RCC 7860 (cell line): ENCODE measurements at regions not wholly inside any gene's neighbourhood (a gene's known extent, or its start where the extent isn't known, plus 50 kb on each side); places are given as distances from the start of the nearest gene placed in this dataset.
"Not testable (repeated sequence)": the region's sequence is repeated elsewhere in the genome, so short reads cannot be mapped to it uniquely, and the experiment has no call there.

Source experiments
- DNase-seq: peaks from one replicate; pipeline ENCODE4 v3.0.0-alpha.2; 2015; ENCODE audit warnings: low spot score
- FAIRE-seq: peaks from 2 replicates; lab custom pipeline; 2012; peaks lifted over from hg19 to GRCh38; lab: Jason Lieb, UNC

DNA sequence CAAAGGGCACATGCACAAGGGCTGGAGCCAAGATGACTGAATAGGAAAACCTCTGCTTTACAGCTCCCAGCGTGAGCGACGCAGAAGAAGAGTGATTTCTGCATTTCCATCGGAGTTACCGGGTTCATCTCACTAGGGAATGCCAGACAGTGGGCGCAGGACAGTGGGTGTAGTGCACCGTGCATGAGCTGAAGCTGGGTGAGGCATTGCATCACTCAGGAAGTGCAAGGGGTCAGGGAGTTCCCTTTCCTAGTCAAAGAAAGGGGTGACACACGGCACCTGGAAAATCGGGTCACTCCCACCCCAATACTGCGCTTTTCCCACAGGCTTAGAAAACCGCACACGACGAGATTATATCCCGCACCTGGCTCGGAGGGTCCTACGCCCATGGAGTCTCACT, 64.5 kb upstream of the HTR1E start:
- not testable (repeated sequence) for FAIRE-seq, DNase-seq

DNA sequence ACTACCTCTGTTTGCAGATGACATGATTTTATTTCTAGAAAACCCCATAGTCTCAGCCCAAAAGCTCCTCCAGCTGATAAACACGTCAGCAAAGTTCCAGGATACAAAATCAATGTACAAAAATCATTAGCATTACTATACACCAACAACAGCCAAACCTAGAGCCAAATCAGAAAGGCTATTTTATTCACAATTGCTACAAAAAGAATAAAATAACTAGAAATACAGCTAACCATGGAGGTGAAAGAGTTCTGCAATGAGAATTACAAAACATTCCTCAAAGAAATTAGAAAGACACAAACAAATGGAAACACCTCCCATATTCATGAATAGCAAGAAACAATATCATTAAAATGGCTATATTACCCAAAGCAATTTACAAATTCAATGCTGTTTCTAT, 65.6 kb upstream of the HTR1E start:
- no peak for FAIRE-seq
- DNase-seq: no peak

DNA sequence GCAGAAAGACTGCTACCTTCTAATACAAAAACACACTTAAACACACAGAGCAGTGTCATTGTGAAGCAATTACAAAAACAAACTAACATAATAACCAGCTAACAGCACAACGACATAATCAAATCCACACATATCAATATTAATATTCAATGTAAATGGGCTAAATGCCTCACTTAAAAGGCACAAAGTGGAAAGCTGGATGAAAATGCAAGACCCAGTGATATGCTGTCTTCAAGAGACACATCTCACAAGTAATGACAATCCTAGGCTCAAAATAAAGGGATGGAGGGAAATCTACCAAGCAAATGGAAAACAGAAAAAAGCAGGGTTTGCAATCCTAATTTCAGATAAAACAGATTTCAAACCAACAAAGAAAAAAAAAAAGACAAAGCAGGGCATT, 67.8 kb upstream of the HTR1E start:
- no peak for DNase-seq
- no peak for FAIRE-seq

DNA sequence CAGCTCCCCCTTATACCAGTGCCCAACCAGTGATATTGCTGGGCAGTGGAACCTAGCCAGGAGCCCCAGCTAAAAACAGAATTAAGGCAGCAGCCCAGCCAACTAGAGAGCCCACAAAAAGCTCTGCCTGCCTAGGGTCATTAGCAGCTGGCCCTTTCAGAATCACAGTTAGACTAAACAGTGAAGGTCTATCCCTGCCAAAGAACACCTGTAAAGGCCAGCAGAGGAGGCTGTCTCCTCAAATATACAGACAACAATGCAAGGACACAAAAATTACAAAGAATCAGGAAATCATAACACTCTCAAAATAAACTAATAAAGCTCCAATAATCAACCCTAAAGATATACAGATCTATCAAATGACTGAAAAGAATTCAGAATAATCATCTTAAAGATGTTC, 77.8 kb upstream of the HTR1E start:
- no peak for FAIRE-seq
- DNase-seq: no peak

DNA sequence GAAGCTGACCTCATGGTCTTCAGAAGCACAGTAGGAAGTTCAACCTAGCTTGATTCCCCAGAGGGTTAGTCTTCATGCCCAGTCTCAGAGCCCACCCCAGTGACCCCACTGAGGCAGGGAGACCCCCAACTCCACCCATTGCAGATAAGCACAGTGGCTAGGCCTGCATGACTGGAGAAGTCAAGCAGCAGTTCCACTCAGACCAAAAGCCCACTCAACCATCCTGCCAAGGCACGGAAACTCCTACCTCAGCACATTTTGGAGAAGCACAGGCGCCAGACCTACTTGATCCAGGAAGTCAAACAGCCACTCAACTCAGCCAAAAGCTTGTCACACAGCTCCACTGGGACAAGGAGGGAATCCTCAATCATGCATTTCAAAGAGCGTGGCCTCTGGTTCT, 78.4 kb upstream of the HTR1E start:
- DNase-seq (no peak), FAIRE-seq (no peak)

DNA sequence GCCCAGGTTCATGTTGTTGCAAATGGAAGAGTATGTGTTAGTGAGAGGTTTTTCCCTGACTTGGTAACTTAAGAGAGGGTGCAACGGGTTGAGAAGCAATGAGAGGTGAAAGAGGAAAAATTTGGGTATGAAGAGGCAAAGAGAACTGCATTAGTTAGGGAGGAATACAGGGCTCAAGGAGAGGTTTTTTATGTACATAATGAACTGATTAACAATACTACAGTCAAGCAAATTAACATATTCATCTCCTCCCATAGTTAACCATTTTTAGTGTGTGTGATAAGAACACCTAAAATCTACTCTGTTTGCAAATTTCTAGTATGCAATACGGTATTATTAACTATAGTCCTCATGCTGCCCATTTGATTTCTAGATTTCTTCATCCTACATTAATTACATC, 79.5 kb upstream of the HTR1E start:
- DNase-seq (no peak), FAIRE-seq (no peak)

DNA sequence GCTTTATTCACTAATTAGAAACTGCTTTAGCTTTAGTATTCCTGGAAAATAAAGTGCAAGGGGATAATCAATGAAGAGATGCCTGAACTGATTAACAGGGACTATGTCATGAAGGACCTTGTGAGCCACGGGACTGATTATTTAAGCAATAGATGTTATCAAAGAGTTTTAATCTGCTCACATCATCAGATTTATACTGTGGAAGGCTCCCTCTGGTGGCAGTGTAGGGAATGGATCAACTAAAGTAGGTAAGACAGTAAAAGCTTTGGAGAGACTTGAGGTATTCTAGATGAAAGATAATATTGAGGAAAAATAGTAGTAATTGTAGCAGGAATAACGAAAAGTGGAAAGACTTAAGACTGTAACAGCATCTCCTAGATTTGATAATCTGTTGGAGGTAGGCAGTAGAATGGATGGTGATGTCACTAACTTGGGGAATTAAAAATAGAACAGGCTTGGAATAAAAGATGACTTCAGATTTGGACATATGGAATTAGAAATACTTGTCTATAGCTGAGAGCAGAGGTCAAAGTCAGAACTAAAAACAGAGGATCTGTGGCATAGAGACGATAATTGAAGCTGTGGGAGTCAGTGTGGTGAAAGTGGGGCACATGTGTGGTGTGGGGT, 80.3 kb upstream of the HTR1E start:
- FAIRE-seq (no peak), DNase-seq (no peak)

DNA sequence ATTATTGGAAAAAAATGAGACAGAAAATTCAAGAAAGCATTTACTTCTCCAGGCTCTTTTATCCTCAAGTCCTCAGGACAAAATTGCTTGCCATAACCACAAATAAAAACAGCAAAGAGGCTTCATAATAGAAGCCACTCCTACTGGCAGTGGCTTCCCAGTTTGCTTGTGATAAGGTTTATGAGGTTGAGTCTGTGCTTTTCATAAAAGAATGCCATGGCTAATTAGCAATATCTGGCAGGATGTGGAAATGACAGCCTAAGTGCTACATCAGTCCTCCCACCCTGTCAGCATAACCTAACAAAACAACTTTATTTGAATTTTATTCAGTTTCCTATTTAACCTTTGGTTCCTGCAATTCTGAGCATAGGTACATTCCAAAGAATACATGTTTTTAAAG, 80.9 kb upstream of the HTR1E start:
- FAIRE-seq (no peak), DNase-seq (no peak)

DNA sequence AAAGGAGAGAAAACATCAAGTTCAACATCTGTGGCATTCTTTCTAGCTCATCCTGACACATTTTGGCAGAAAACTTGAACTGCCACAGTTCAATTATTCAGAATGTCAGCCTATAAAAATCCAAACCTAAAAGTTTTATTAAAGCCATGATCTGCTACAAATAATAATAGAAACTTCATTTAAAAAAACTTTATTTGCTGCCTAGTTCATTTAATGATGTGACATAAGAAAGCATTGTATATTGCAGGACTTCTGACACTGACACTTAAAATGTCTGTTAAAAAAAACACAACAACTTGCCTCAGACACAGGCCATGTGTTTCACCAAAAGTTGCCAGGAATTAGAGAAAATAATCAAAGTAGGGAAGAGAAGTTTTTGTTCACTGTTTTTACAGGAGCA, 88.3 kb upstream of the HTR1E start:
- DNase-seq: no peak
- FAIRE-seq: no peak

DNA sequence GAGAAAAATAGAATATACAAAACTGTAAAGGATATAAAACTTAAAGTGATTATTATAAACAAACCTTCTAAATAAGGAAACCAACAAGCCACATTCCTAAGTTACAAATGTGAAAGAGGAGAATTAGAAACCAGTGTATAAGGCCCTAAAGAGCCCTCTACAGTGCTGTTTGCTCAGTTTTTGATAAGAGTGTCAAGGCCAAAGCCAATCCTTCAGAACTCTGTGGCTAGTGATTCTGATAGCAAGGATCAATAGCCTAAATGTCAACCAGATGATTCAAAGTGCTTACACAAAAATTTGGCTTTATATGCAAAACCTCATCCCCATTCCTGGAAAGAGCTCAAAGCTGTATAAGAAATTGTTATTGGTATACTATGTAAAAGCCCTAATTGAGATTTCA, 104.6 kb upstream of the HTR1E start:
- no peak for FAIRE-seq

DNA sequence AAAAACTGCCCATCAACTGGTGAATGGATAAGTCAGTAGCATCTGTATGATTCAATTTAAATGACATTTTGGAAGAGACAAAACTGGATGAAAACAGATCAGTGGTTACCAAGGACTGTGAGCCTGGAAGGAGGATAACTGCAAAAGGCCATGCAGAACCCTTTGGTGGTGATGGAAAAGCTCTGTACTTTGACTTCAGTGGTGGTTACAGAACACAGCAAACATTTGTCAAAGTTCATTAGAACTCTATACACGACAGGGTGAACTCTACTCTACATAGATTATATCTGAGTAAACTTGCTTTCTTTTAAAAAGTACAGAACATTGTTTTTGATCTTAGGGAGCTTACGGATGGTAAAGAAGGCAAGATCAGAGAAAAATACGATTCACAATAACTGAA, 111.9 kb upstream of the HTR1E start:
- DNase-seq (no peak), FAIRE-seq (no peak)

More for the DNA sequence above, 104.6 kb upstream of the HTR1E start:
- no peak for DNase-seq

DNA sequence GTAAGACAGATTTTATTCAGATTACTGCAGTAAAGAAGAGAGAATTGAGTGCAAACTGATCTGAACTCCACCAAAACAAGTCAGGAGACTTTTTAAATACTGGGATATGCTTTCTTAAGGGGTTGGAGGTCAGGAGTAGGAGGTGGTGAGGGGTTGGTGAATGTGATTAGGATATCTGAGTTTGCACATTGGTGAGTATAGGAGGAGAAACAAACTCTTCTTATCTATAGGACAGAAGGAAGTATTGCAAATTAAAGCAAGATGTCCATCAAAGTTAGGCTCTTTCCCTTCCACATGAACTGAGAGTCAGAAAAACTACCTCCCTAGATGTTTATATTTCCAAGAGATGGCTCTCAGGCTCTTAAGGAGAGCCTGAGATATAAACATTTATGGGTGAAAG, 114.6 kb upstream of the HTR1E start:
- FAIRE-seq: no peak
- DNase-seq: no peak

DNA sequence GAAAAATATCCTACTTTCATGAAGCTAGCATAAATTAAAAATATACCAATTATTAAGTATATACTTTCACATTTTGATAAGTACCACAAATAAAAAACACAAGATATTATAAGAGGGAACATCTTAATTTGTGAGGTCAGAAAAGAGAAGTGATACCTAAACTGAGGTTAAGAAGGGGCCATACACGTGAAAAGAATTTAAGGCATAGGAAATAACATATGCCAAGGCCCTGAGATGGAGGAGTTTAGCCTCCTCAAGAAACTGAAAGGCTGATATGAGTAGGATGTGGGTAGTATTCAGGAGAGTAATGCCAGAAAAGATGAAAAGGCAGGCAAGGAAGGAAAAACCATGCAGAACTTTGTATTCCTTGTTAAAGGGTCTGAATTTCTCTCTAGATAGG, 116.6 kb upstream of the HTR1E start:
- no peak for FAIRE-seq
- no peak for DNase-seq

DNA sequence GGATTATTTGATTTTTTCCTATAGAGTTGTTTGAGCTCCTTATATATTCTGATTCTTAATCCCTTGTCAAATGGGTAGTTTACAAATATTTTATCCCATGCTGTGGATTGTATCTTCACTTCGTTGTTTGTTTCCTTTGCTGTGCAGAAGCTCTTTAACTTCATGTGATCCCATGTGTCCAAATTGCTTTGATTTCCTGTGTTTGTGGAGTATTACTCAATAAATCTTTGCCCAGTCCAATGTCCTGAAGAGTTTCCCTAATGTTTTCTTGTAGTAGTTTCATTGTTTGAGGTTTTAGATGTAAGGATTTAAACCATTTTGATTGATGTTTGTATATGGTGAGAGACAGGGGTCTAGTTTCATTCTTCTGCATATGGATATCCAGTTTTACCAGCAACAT, 143.7 kb upstream of the HTR1E start:
- no peak for DNase-seq
- no peak for FAIRE-seq

DNA sequence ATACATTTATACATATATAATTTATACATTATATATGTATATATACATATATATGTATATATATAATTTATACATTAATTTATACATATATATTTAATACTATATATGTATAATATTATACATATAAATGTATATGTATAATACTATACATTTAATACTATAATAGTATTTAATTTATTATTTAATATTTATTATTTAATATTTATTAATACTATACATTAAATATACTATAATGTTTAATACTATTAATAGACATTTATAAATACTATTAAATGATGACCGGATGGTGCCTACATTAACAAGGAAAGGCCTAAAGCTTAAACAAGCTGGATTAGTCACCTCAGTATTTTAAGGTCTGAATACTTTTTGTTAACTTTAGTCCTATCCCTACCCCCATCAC, 145.9 kb upstream of the HTR1E start:
- FAIRE-seq: peak; percentile 83

DNA sequence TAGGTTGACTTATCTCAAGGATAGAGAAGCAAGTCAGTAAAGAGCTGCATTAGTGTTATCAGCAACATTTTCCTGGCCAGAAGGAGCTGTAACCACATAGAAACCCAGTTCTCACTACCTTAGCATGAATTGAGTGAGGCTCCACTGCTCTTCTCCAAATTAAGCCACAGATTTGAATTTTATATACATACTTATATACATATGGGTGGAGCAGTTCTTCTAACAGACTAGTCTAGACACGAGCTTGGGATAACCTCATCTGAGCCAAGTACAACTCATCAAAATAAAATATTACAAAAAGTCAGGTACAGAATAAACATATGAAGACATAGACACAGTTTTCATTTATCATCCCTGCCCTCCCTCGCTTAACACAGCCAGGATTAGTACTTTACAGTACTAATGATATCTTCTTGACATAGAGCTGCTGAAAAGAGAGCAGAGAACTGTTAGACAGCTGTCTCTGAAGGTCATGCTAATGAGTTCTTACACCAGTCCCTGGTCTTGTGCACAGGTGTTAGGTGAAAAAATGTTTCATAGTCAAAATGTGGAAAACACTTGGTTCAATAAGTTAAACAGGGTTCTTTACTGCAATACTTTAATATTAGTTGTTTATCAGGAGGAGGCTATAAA, 147.4 kb upstream of the HTR1E start:
- FAIRE-seq (no peak), DNase-seq (no peak)

More for the DNA sequence above, 145.9 kb upstream of the HTR1E start:
- DNase-seq: no peak

DNA sequence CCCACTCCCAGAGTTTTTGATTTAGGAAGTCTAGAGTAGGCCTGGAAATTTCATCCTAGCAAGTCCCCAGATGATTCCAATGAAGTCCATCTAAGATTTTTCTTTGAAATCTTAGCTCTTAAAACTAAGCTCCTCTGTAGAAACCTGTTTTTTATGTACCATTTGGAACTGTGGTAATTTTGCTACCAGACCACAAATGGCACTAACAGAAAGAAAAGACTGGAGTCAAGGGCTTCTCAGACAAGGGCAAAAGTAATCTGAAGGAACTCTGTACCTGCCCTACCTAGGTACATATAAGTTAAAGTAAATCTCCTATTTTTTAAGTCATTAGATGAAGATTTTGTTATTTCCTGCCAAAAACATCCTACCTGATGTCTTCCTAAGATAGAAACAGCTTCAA, 155.0 kb upstream of the HTR1E start:
- no peak for DNase-seq
- FAIRE-seq: no peak

DNA sequence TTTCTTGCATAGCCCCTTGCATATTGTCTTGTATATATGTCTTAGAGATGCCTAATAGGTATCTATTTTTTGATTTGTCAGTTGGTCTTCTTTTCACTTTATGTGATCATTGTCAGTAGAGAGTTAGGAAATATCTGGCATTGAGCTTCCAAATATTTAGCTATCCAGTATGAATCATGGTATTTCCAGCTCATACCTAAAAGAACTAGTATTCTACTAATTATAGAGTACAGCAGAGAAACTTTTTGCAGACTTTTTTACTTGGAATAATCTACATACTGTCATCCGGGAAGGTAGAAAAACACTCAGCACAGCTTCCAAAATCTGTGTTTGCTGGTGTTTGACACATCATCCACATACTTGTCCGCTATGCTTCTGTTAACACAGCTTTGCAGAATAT, 156.4 kb upstream of the HTR1E start:
- FAIRE-seq: no peak
- no peak for DNase-seq

DNA sequence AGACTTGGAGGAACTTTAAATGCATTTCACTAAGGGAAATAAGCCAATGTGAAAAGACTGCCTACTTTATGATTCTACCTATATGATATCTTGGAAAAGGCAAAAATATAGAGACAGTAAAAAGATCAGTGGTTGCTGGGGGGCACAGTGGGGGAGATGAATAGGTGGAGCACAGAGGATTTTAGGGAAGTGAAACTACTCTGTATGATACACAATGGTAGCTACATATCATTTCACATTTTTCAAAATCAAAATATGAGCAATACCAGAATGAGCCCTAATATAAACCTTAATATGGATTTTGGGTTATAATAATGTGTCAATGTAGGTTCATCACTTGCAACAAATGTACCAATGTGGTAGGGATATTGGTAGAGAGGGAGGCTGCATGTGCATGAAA, 161.4 kb upstream of the HTR1E start:
- DNase-seq (no peak), FAIRE-seq (no peak)

DNA sequence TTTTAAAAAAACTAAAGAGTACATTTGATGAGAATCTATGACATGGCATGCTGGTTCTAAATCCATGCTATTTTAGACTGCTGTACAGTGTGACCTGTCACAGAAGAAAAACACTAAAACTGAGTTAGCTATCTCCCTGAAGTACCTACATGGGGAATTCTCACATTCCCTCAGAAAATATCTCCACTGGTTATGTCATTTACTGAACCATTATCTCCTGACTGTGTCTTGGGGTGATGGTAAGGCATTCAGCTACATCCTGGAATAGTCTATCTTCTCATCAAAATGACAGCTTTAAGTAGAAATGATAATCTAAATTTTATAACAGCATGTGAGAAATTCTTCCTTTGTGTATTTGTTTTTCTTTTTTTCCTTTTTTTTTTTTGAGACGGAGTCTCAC, 172.1 kb upstream of the HTR1E start:
- DNase-seq: no peak
- FAIRE-seq: no peak

DNA sequence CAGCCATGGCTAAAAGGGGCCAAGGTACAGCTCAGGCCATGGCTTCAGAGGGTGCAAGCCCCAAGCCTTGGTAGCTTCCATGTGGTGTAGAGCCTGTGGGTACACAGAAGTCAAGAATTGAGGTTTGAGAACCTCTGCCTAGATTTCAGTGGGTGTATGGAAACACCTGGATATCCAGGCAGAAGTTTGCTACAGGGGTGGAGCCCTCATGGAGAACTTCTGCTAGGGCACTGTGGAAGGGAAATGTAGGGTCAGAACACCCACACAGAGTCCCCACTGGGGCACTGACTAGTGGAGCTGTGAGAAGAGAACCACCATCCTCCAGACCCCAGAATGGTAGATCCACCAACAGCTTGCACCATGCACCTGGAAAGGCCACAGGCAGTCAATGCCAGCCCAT, 177.4 kb upstream of the HTR1E start:
- not testable (repeated sequence) for FAIRE-seq, DNase-seq

DNA sequence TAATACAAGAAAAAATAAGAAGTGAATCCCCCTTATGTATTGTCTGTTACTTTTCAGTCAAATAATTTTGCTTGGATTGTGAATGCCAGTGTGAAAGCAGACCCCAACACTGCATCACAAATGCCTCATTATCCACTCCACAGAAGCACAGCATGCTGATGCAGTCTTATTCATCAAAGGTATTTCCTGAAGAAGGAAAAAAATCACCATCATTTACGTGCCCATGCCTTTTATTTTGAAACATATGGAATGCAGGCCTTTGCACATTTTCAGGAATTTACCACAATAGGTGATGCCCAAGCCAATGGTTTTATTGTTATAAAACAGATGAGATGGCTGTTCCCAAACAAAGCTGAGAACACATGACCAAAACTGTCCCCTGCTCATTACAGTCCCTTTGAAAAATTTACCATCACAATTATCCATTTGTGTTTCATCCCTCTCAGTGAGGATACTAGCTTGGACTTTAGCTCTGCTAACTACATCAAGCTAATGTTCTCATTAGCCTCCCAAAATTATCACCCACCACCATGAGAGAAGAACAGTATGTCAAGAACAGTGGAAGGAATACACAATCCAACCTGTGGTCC, 180.6 kb upstream of the HTR1E start:
- DNase-seq: no peak
- FAIRE-seq: no peak

DNA sequence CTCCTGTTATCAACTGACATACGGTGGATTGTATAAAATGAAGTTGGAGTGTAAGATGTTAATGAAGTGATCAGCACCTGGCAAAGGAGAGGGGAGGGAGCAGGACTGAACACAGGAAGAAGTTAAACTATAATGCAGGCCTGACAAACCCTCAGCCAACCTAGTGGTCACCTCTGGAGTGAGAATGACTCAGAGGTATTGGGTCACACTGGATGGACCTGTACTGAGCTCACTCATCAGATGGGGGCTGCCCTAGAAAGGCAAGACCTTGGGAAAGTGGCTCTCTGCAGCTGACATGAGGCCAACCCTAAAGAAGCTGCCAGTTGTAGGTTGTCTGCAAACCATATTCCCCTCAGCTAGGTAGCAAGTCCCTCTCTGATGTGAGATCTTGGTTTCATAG, 193.3 kb upstream of the HTR1E start:
- DNase-seq: no peak
- FAIRE-seq: no peak
